HG03060 (cell line): ENCODE measurements at regions not wholly inside any gene's neighbourhood (a gene's known extent, or its start where the extent isn't known, plus 50 kb on each side); places are given as distances from the start of the nearest gene placed in this dataset.

Experiments used
- ATAC-seq: cut with Tn5 transposase; IDR thresholded peaks from one replicate; pipeline ENCODE4 v1.9.1; 2021; ENCODE audit warnings: low read depth, moderate number of reproducible peaks; ENCODE audit not compliant: unreplicated experiment

- no peak for ATAC-seq
These were observed 173.7 kb upstream of the KIF2A start for GRCh38 chr5:62132276-62132675.

GRCh38 chr5:62133426-62133825, 172.6 kb upstream of the KIF2A start:
- ATAC-seq, result no peak

GRCh38 chr5:62134811-62135210, 171.2 kb upstream of the KIF2A start:
- no peak for ATAC-seq

GRCh38 chr5:62137628-62138027, 168.4 kb upstream of the KIF2A start:
- no peak for ATAC-seq

GRCh38 chr5:62138607-62139006, 167.4 kb upstream of the KIF2A start:
- ATAC-seq, result no peak

GRCh38 chr5:62139741-62140140, 166.3 kb upstream of the KIF2A start:
- no peak for ATAC-seq

GRCh38 chr5:62142351-62142750, 163.7 kb upstream of the KIF2A start:
- no peak for ATAC-seq

GRCh38 chr5:62143268-62144229, 162.5 kb upstream of the KIF2A start:
- ATAC-seq, result no peak

- ATAC-seq, result no peak
These were observed 161.5 kb upstream of the KIF2A start for GRCh38 chr5:62144401-62145022.

- no peak for ATAC-seq
These were observed 156.1 kb upstream of the KIF2A start for GRCh38 chr5:62149879-62150278.

GRCh38 chr5:62152394-62153087, 153.5 kb upstream of the KIF2A start:
- ATAC-seq, result no peak

- ATAC-seq, result no peak
These were observed 151.2 kb upstream of the KIF2A start for GRCh38 chr5:62154758-62155157.

- no peak for ATAC-seq
These were observed 150.0 kb upstream of the KIF2A start for GRCh38 chr5:62155988-62156387.

GRCh38 chr5:62167561-62168057, 138.4 kb upstream of the KIF2A start:
- no peak for ATAC-seq

GRCh38 chr5:62168506-62169281, 137.3 kb upstream of the KIF2A start:
- ATAC-seq, result no peak

GRCh38 chr5:62178258-62178657, 127.7 kb upstream of the KIF2A start:
- ATAC-seq, result no peak

- no peak for ATAC-seq
These were observed 123.2 kb upstream of the KIF2A start for GRCh38 chr5:62182802-62183201.

- no peak for ATAC-seq
These were observed 122.3 kb upstream of the KIF2A start for GRCh38 chr5:62183727-62184126.

GRCh38 chr5:62184444-62184843, 121.6 kb upstream of the KIF2A start:
- no peak for ATAC-seq

GRCh38 chr5:62190173-62190572, 115.8 kb upstream of the KIF2A start:
- ATAC-seq, result no peak
